Pulmonary artery endothelial cell (primary cell): ENCODE measurements at regions not wholly inside any gene's neighbourhood (a gene's known extent, or its start where the extent isn't known, plus 50 kb on each side); places are given as distances from the start of the nearest gene placed in this dataset.
"Not testable (repeated sequence)": the region's sequence is repeated elsewhere in the genome, so short reads cannot be mapped to it uniquely, and the experiment has no call there.

Experiments used
- DNase-seq: peaks from one replicate; pipeline ENCODE4 v3.0.0-alpha.2; 2011; ENCODE audit warnings: low read depth, low spot score

DNA sequence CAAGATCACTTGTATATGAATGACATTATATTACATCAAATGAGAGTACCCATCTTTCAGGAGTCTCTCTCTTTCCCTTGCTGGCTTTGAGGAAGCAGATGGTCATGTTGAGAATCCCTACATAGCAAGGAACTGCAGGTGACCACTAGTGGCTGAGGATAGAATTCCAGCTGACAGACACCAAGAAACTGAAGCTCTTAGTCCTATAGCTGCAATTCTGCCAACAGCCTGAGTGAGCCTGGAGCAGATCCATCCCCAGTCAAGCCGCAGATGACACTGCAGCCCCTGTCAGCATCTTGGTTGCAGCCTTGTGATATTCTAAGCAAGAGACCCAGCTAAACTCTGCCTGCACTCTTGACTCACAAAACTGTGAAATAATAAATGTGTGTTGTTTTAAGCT, 531.5 kb downstream of the CSNK1G3 start:
- no peak for DNase-seq

- DNase-seq = no peak
Observed at GRCh38 chr5:124040799-124041198, 528.8 kb downstream of the CSNK1G3 start.

- DNase-seq = no peak
Observed at GRCh38 chr5:124039410-124039809, 527.4 kb downstream of the CSNK1G3 start.

DNA sequence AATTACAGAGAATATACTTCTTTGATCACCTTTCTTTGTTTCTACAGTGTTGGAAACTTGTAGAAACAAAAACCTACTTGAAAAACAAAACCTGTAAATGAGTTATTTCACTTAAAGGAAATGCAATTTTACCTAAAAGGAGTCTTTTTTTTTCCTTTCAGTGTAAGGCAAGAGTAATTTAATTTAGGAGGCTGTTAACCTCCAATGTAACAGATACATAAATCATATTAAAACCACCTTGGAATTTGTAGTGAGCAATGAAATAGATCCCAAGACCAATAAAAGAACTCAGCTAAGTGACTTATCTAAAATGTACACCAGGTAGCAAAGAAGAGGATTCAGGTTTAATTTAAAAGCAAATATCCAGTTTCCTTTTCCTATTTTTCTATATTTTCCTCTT, 524.8 kb downstream of the CSNK1G3 start:
- DNase-seq = no peak

DNA sequence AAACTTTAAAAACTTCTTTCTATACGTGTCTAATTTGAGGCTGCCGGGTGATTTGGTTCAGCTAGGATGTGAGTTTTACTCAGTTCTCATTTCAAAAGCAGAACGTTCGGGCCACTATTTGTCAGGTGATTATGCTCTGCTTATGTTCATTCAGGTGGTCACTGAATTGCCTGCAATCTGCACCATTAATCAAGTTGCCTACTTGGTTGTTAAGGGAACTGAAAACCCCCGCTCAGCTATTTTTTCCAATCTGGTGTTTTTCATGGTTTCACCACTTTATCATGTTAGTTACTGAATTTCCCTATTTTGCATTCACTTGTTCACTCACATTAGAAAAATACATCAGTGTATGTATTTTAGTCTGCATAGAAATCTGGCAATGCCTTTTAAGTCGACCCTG, 523.0 kb downstream of the CSNK1G3 start:
- no peak for DNase-seq

GRCh38 chr5:124034083-124034700, 522.2 kb downstream of the CSNK1G3 start:
- DNase-seq = no peak

- DNase-seq = no peak
Observed at GRCh38 chr5:124030043-124030491, 518.1 kb downstream of the CSNK1G3 start.

- no peak for DNase-seq
Observed at GRCh38 chr5:124027441-124027840, 515.5 kb downstream of the CSNK1G3 start.

DNA sequence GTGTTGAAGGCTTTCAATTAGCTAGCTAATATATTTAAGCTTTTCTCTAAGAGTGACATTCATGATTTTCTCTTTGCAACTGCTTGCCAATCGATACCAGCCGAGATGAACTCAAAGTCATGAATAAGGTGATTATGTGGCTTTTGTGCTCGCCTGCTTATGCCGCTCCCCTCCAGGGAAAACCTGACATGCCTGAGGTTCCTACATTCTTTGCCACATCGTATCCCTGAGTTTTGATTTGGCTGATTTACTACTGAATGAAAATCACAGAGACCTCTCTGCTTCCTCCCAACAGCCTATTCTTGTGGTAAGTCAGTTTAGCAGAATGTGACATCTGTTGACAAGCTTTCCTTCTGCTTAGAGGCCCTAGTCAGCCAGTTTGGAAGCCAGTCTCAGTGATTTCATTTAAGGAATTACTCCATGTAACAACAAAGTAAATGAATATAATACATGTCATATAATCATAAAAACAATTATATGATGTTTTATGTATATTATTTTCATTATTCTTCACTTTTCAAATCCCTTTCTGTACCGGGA, 513.4 kb downstream of the CSNK1G3 start:
- no peak for DNase-seq

DNA sequence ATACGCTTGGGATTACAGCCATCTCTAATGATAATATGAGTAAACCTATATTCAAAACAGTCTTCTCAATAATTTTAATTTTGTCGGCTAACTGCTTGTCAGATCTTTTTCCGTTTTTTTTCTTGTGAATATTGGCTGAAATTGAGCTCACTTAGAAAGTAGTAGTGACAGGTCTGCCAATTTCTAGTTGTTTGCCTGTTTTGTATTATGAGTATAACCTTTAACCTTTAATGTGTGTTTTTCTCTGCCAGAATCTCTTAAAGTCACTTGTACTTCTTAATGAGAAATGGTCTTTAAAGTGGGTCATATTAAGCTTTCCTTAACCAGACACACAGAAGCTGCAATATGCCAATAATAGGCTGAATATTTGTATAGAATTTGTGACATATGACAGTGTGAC, 511.0 kb downstream of the CSNK1G3 start:
- no peak for DNase-seq

- DNase-seq = no peak
Observed at GRCh38 chr5:124021776-124022175, 509.8 kb downstream of the CSNK1G3 start.

DNA sequence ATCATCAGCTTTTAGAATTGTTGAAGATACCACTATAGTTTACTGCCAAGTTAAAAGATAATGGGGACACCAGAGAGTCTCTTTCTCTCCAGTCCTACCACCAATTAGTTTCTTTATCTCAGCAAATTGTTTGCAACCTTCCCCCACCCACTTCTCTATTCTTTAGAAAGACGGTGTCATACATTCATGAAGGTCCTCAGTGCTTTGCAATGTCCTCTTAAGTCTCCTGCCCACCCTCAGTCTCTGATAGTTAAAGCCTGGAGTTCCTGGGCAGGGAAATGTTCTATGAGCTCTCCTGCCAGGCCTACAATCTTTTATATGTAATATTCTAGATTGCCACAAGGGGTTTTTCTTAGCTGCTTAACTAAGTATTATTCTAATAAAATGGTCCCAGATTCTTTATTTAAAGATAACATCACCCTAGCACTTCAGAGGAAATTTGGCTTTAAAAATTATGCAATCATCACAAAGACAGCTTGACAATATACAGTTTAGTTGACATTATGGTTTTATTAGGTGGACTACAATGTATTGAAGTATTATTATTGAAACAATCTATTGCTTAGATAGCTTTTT, 509.2 kb downstream of the CSNK1G3 start:
- DNase-seq = no peak

DNA sequence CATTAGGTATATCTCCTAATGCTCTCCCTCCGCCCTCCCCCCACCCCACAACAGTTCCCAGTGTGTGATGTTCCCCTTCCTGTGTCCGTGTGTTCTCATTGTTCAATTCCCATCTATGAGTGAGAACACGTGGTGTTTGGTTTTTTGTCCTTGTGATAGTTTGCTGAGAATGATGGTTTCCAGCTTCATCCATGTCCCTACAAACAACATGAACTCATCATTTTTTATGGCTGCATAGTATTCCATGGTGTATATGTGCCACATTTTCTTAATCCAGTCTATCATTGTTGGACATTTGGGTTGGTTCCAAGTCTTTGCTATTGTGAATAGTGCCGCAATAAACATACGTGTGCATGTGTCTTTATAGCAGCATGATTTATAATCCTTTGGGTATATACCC, 505.3 kb downstream of the CSNK1G3 start:
- not testable (repeated sequence) for DNase-seq

DNA sequence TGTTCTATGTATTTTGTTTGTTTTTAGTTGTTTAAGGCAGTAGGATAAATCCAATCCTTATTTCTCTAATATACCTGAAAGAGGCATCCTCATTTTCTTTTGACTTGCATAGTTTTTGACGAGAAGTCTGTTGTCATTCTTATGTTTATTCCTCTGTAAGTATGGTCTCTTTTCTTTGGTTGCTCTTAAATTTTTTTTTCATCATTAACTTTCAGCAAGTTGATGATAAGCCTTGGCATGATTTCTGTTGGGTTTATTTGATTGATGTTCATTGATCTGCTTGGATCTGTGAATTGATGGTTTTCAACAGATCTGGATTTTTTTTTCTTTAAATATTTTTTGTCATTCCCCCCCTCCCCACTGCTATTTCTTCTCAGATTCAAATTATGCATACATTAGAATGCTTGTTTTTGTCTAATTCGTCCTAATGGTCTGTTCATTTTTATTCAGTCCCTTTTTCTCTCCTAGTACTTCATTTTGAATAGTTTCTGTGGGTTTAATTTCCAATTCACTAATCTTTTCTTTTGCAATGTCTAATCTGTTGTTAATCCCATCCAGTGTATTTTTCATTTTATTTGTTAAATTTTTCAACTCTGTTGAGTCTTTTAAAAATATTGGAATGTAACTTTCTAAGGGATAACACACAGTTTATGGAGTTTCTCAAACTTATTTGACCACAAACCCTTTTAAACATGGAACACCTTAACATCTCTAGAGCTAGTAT, 495.9 kb downstream of the CSNK1G3 start:
- no peak for DNase-seq

GRCh38 chr5:124001036-124001615, 489.1 kb downstream of the CSNK1G3 start:
- no peak for DNase-seq

- DNase-seq = no peak
Observed at GRCh38 chr5:124000538-124000937, 488.6 kb downstream of the CSNK1G3 start.

DNA sequence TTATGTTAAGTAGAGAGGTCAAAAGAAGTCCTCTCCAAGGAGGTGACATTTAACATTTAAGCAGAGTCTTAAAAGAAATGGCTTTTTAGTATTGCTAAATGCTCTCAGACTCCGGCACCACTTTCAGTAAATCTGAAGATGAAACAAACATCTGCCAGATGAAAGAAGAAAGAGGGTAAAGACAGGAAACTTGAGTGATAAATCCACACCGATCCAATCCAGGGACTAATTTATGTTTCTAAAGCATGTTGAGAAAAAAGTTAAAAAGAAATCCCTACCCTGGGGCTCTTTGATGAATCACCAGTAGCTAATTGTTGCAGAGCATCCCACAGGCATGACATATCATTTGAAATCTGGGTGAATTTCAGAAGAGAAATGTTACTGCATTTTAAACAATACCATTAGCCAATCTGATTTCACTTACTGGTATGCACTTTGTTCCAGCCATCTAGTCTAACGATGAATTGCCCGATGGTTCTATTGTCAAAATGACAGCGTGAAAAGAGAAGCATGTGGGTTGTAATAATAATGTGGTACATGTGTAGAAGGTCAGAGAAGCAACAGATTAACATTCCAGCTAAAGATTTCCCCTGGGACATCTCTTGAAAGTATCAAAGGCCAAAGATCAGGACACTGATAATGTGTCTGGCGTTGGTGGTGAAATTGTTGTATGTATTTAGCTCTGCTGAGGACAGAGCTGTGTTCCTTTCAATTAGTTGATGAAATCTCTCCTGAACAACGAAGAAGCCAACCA, 485.7 kb downstream of the CSNK1G3 start:
- DNase-seq = no peak

- DNase-seq = no peak
Observed at GRCh38 chr5:123997064-123997461, 485.1 kb downstream of the CSNK1G3 start.

DNA sequence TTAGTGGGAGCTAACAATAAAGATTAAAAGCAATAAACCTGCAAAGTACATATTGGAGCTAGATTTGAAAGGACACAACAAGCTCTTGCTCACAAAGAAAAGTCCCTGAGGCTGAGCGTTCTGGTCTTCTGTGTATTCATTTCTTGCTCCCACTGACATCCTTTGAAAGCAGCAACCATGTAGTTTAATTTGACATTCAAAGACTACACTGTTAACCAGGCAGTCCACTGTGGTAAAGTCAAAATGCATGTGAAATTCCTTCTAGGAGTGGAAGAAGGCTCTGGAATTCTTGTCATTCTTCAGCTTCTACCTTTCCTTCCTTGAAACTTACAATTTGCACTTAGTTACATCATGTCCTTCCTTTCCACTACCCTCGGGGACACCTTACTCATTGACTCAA, 480.7 kb downstream of the CSNK1G3 start:
- DNase-seq = no peak

DNA sequence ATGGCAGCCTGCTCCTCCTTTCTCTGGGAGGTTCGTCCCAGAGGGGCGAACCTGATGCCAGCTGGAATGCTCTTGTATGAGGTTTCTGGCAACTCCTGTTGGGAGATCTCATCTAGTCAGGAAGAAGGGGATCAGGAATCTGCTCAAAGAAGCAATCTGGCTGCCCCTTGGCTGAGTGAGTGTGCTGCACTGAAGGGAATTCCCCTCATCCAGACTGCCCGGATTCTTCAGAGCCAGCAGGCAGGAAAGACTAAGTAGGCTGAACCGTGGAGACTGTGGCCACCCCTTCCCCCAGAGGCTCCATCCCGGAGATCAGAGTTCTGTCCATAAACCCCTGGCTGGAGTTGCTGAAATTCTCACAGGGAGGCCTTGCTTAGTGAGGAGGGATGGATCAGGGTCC, 476.0 kb downstream of the CSNK1G3 start:
- no peak for DNase-seq

- no peak for DNase-seq
Observed at GRCh38 chr5:123976379-123977033, 464.5 kb downstream of the CSNK1G3 start.
